ENCODE measurements at regions not wholly inside any gene's neighbourhood (a gene's known extent, or its start where the extent isn't known, plus 50 kb on each side); places are given as distances from the start of the nearest gene placed in this dataset.
"Not testable (repeated sequence)": the region's sequence is repeated elsewhere in the genome, so short reads cannot be mapped to it uniquely, and the experiment has no call there.

DNA sequence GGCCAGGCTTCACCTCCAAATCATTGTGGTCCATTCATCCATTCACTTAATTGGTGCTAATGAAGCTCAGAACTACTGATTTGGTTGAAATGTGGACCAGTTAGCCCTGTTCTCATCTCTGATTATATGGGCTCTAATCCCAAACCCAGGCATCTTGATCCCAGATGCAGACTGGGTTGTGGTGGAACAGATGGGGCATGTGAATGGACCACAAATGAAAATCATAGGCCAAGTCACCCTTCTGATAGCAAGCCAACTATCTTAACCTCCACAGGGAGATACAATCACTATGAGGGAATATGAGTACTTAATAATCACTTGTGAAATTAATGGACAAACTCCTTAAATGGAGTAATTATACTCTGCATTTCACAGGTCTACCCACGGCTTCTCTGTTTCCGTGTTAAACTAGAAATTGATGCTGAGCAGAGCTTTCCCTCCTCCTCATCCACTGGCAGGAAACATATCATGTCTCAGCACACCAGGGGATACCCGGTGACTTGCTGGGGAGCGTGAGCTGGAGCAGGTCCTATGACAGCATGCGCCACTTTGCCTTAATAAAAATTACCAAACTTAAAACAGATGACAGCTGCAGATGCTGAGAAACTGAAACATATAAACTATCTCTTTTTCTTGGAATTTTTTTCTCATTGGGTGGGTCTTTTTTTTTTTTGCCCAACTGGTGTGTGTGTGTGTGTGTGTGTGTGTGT is 108.8 kb upstream of the HEY2 start:
- DNase-seq (no peak), ATAC-seq (no peak)
- H3K4me1 Mint-ChIP-seq = no peaks in the 10 kb centered on the region
- H3K27me3 Mint-ChIP-seq = peaks cover 4 to 13% (median 5%) of the 10 kb centered on the region in 5 donors
- POLR2A ChIA-PET = no interaction called here
- H3K4me3 Mint-ChIP-seq = no peak overlapping the region
- no peak overlapping the region for H3K27ac Mint-ChIP-seq
- H3K36me3 Mint-ChIP-seq = no peaks in the 10 kb centered on the region
- peaks cover 0 to 6% (median 0%) of the 10 kb centered on the region in 9 donors for H3K9me3 Mint-ChIP-seq

DNA sequence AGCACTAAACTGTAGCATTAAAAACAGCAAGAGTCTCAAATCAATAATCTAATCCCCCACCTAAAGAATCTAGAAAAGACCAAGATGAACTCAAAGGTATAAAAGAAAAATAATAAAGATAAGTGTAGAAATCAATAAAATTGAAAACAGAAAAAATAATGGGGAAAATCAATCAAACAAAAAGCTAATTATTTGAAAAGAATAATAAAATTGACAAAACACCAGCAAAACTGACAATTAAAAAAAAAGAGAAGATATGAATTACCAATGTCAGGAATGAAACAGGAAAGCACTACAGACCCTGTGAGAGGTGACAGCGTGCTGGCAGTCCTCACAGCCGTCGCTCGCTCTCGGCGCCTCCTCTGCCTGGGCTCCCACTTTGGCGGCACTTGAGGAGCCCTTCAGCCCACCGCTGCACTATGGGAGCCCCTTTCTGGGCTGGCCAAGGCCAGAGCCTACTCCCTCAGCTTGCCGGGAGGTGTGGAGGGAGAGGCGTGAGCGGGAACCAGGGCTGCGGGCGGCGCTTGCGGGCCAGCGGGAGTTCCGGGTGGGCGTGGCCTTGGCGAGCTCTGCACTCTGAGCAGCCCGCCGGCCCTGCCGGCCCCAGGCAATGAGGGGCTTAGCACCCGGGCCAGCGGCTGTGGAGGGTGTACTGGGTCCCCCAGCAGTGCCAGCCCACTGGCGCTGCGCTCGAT is 105.3 kb upstream of the HEY2 start:
- ATAC-seq = not testable (repeated sequence)

DNA sequence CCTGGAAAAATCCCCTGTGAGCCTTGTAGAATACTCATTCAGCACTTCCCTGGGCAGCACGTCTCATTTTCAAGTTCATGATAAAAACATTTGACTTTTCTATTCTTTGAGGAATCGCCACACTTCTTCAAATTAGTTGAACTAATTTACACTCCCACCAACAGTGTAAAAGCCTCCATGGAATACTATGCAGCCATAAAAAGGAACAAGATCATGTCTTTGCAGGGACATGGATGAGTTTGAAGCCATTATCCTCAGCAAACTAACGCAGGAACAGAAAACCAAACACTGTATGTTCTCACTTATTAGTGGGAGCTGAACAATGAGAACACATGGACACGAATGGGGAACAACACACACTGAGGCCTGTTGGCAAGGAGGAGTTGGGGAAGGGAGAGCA is 102.0 kb upstream of the HEY2 start:
- Mint-ChIP-seq H3K36me3 (no peaks in the 10 kb centered on the region), H3K27ac (no peak overlapping the region), H3K27me3 (peaks cover 0 to 10% (median 4%) of the 10 kb centered on the region in 5 donors), H3K9me3 (no peaks in the 10 kb centered on the region), H3K4me1 (no peaks in the 10 kb centered on the region), H3K4me3 (no peak overlapping the region)
- DNase-seq (no peak), ATAC-seq (no peak)
- POLR2A ChIA-PET = no interaction called here

More for the DNA sequence above, 105.3 kb upstream of the HEY2 start:
- POLR2A ChIA-PET, H3K36me3 Mint-ChIP-seq, H3K4me1 Mint-ChIP-seq, H3K4me3 Mint-ChIP-seq, H3K27ac Mint-ChIP-seq, DNase-seq, H3K9me3 Mint-ChIP-seq: not testable (repeated sequence)
- H3K27me3 Mint-ChIP-seq = peaks cover 3 to 15% (median 10%) of the 10 kb centered on the region in 5 donors

DNA sequence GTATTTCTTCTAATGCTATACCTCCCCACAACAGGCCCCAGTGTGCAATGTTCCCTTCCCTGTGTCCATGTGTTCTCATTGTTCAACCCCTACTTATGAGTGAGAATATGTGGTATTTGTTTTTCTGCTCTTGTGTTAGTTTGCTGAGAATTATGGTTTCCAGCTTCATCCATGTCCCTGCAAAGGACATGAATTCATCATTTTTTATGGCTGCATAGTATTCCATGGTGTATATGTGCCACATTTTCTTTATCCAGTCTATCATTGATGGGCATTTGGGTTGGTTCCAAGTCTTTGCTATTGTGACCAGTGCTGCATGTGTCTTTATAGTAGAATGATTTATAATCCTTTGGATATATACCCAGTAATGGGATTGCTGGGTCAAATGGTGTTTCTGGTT is 95.7 kb upstream of the HEY2 start:
- ATAC-seq, H3K4me3 Mint-ChIP-seq, POLR2A ChIA-PET, H3K9me3 Mint-ChIP-seq, H3K4me1 Mint-ChIP-seq, DNase-seq, H3K27ac Mint-ChIP-seq, H3K36me3 Mint-ChIP-seq: not testable (repeated sequence)
- peaks cover 2 to 12% (median 7%) of the 10 kb centered on the region in 5 donors for H3K27me3 Mint-ChIP-seq

DNA sequence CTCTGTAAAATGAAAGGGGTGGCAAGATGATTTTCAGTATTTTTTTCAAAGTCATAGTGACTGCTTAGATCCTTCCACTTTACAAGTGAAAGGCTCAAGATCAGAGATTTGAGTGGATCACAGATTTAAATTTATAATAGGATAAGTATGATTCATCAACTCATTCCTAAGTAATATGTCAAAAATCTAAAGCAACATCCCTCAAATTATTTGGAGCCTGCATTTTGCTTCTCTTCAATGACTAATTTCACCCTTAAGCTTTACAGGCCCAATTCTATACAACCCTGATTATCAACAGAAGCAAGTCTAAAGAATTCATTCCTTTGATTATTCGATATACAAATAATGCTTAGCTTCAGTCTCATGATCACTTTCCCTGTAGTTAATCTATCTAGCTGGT is 93.9 kb upstream of the HEY2 start:
- H3K36me3 Mint-ChIP-seq = no peaks in the 10 kb centered on the region
- POLR2A ChIA-PET = no interaction called here
- peaks cover 0 to 3% (median 0%) of the 10 kb centered on the region in 9 donors for H3K9me3 Mint-ChIP-seq
- ATAC-seq (no peak), DNase-seq (no peak)
- no peaks in the 10 kb centered on the region for H3K4me1 Mint-ChIP-seq
- no peak overlapping the region for H3K4me3 Mint-ChIP-seq
- H3K27ac Mint-ChIP-seq = no peak overlapping the region
- H3K27me3 Mint-ChIP-seq = peaks cover 2 to 13% (median 7%) of the 10 kb centered on the region in 5 donors

DNA sequence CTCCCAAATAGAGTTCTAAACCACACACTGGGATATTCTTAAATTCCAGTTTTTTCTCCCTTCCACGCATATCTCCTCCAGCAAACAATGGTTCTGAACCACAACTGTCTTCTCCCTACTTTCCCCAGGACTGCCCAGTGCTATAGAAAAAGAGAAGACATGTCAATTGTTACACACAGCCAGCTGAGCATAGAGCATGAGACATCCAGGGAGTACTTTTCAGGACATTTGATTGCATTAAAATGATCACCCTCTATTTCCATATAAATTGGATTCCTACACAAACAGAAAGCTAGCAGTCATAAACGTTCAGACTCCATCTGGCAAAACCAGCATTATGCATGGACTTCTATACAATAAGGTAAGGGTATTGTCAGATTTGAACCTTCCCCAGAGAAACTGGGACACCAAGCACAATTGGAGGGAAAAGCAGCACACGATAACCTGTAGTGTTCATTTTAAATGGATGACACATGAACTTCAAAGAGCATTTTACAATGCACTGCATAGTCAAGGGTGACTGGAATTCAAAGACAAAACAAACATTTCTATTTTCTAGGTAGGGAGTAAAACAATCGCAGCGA is 93.1 kb upstream of the HEY2 start:
- DNase-seq (no peak), ATAC-seq (no peak)
- POLR2A ChIA-PET = no interaction called here
- H3K9me3 Mint-ChIP-seq = peaks cover 0 to 3% (median 0%) of the 10 kb centered on the region in 9 donors
- no peaks in the 10 kb centered on the region for H3K4me1 Mint-ChIP-seq
- peaks cover 2 to 13% (median 7%) of the 10 kb centered on the region in 5 donors for H3K27me3 Mint-ChIP-seq
- no peaks in the 10 kb centered on the region for H3K36me3 Mint-ChIP-seq
- peak overlapping the region in 1 of 10 donors; percentile 35 for H3K27ac Mint-ChIP-seq
- H3K4me3 Mint-ChIP-seq = no peak overlapping the region

DNA sequence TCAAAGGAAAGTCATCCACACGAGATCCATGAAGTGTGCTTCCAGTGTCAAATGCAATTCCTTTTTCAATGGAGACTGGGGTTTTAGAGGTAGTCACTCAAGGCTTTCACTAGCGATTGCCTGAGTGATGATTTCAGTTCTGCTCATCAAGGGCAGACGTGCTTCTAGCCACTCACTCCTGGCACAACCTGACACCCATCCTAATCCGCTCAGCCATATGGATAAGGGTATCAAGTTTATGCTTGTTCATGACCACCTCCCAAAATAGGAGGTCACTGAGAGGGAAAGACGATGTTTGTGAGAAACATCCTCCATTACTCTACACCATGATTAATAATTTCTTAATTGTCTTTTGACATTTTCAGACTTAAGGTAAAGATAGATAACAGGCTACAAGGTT is 91.3 kb upstream of the HEY2 start:
- Mint-ChIP-seq H3K27ac (no peak overlapping the region), H3K4me3 (no peak overlapping the region), H3K36me3 (no peaks in the 10 kb centered on the region), H3K4me1 (no peaks in the 10 kb centered on the region), H3K9me3 (peaks cover 0 to 3% (median 0%) of the 10 kb centered on the region in 9 donors), H3K27me3 (peaks cover 3 to 13% (median 7%) of the 10 kb centered on the region in 5 donors)
- POLR2A ChIA-PET = no interaction called here
- DNase-seq (no peak), ATAC-seq (no peak)

DNA sequence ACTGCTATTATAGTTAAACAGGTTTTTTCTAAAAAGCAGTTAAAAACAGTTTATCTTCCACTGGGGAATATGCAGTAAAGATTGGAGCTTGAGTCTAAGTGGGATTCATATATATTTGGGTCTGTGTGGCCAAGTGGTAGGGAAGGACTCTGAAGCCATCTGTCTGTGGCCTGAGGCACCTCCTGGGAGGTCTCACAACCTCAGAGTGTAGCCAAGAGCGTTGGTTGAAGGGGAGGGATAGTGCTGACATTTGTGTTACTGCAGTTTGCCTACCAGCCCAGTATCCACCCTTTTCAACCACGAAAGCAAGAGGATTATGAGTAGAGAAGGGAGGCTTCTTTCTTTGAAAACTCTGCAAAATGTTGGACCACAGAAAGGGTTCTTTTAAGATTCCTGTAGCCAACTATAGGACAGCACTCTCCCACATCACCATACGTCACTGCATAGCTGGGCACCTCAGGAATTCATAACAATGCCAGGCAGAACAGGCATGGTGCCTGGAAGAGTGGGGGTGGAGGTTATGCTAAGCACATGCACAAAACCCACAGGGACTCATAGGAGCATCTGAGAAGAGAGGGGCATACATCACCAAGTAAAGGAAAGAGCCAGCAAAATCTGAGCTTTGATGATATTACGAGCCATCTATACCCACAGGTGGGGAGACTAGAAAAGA is 90.5 kb upstream of the HEY2 start:
- no peak for ATAC-seq
- Mint-ChIP-seq H3K27me3 (peaks cover 2 to 12% (median 7%) of the 10 kb centered on the region in 5 donors), H3K4me1 (no peaks in the 10 kb centered on the region), H3K4me3 (no peak overlapping the region), H3K27ac (no peak overlapping the region), H3K36me3 (no peaks in the 10 kb centered on the region), H3K9me3 (peaks cover 0 to 3% (median 0%) of the 10 kb centered on the region in 9 donors)
- POLR2A ChIA-PET = no interaction called here
- DNase-seq = no peak

DNA sequence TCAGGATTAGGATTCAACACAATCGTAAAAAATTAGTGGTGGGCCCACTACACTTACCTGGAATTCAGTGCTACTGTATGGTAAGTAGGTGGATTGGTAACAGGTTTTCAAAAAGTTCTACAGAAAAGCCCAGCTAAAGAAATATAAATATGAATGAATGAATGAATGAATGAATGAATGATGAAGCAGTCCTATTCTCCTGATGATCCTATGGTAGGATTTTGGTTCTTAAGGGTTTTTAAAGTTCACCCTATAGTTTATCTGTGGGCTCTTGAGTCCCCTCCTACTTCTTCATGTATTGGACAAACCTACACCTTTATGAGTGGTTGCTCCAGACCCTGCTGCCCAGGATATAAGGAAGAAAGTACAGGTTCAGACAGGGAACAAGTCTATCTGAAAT is 89.5 kb upstream of the HEY2 start:
- H3K4me1 Mint-ChIP-seq = no peaks in the 10 kb centered on the region
- H3K27me3 Mint-ChIP-seq = peaks cover 2 to 13% (median 6%) of the 10 kb centered on the region in 5 donors
- POLR2A ChIA-PET = no interaction called here
- no peak overlapping the region for H3K4me3 Mint-ChIP-seq
- H3K27ac Mint-ChIP-seq = no peak overlapping the region
- DNase-seq (no peak), ATAC-seq (no peak)
- H3K9me3 Mint-ChIP-seq = peaks cover 0 to 3% (median 0%) of the 10 kb centered on the region in 9 donors
- no peaks in the 10 kb centered on the region for H3K36me3 Mint-ChIP-seq

DNA sequence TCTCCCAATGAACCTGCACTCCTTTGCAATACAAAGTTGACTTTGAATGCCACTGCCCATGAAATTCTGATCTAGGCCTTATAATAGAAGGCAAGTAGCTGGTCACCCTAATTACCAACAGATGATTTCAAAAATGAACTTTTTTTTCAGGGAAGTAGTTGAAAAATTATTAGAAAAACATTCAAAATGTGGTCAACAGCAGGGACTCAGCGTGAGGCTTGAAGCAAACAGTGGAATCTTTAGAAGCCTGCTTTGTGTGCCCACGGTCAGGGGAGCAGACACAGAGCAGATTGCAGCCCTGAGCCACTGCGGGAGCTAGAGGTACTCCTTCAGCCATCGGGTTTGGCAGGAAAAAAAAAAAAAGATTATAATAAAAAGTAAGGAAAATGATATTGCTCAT is 87.1 kb upstream of the HEY2 start:
- H3K4me3 Mint-ChIP-seq = no peak overlapping the region
- no peaks in the 10 kb centered on the region for H3K36me3 Mint-ChIP-seq
- H3K9me3 Mint-ChIP-seq = no peaks in the 10 kb centered on the region
- ATAC-seq = no peak
- POLR2A ChIA-PET = no interaction called here
- H3K4me1 Mint-ChIP-seq = no peaks in the 10 kb centered on the region
- H3K27me3 Mint-ChIP-seq = peaks cover 2 to 12% (median 6%) of the 10 kb centered on the region in 5 donors
- DNase-seq = no peak
- no peak overlapping the region for H3K27ac Mint-ChIP-seq

DNA sequence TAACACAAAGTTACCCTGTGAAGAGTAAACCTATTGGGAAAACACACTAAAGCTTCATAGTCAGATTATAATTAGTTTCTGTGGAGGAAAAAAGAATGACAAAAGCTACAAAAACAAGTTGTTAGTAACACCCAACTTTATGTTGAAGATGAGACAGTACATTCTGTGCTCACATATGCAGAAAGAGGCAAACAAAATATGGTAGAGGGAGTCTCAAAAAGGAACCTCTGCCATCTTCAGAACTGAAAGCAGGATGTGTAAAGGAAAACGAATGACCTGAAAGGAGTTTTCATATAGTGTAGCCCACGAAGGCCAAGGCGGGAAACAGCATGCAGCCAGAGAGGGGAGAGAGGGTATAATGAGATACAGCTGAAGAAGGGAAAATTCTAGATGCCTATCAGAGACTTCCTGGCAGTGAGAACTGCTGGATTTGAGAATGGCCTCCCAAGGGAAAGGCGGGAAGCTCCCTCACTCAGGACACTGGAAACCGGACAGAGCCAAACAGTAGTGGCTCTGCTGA is 84.1 kb upstream of the HEY2 start:
- ATAC-seq (no peak), DNase-seq (no peak)
- H3K27ac Mint-ChIP-seq = peak overlapping the region in 1 of 10 donors; percentile 20
- no peaks in the 10 kb centered on the region for H3K36me3 Mint-ChIP-seq
- H3K9me3 Mint-ChIP-seq = no peaks in the 10 kb centered on the region
- H3K27me3 Mint-ChIP-seq = peaks cover 0 to 5% (median 4%) of the 10 kb centered on the region in 5 donors
- H3K4me1 Mint-ChIP-seq = no peaks in the 10 kb centered on the region
- POLR2A ChIA-PET = no interaction called here
- no peak overlapping the region for H3K4me3 Mint-ChIP-seq

DNA sequence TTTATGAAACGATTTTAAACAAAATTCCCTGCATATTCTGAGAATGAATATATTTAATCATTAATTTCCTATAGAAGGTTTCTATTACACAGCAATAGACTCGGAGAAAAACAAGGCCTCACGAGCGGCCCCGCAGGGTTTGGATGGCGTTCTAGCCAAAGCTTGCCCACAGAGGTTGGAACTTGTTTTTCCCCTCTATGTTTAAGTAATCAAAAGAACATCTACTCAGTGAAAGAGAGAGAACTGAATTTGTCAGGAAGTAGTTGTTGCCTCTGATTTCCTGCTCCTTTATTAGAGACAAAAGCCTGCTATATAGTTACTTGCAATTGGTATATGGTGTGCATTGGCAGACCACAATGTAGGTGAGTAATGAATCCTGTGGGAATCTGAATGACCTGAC is 82.1 kb upstream of the HEY2 start:
- DNase-seq (no peak), ATAC-seq (no peak)
- H3K4me1 Mint-ChIP-seq = no peaks in the 10 kb centered on the region
- POLR2A ChIA-PET = no interaction called here
- H3K4me3 Mint-ChIP-seq = no peak overlapping the region
- peaks cover 4 to 11% (median 7%) of the 10 kb centered on the region in 5 donors for H3K27me3 Mint-ChIP-seq
- H3K36me3 Mint-ChIP-seq = no peaks in the 10 kb centered on the region
- H3K27ac Mint-ChIP-seq = no peak overlapping the region
- H3K9me3 Mint-ChIP-seq = no peaks in the 10 kb centered on the region

DNA sequence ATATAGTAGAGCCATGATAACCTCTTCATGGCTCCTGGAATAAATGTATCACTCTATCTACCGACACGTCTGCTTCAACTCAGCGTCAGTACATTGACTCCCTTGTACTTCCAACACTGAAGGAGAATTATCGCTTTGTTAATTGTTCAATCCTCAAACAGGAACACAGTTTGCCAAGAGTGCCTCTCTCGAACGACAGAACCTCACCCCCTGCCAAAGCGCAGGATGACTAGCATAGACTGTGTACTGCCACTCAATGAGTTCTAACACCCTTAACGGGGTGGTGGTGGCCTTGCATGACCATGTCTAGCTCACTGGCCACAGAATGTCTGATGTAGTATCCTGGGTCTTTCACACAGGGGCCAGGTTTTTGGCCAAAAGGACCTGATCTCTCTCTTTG is 81.4 kb upstream of the HEY2 start:
- H3K4me1 Mint-ChIP-seq = no peaks in the 10 kb centered on the region
- no peaks in the 10 kb centered on the region for H3K9me3 Mint-ChIP-seq
- no peaks in the 10 kb centered on the region for H3K36me3 Mint-ChIP-seq
- DNase-seq (no peak), ATAC-seq (no peak)
- POLR2A ChIA-PET = no interaction called here
- H3K27me3 Mint-ChIP-seq = peaks cover 7 to 11% (median 10%) of the 10 kb centered on the region in 5 donors
- H3K4me3 Mint-ChIP-seq = no peak overlapping the region
- no peak overlapping the region for H3K27ac Mint-ChIP-seq

Measured in naive thymus-derived CD8-positive, alpha-beta T cell (primary cell).